PC-3 (cell line): ENCODE measurements at regions not wholly inside any gene's neighbourhood (a gene's known extent, or its start where the extent isn't known, plus 50 kb on each side); places are given as distances from the start of the nearest gene placed in this dataset.

Experiments used
- ATAC-seq: fragments of 200-7000 bp; cut with Tn5 transposase; 2 replicates; pipeline ENCODE4 v1.9.1; 2020; ENCODE audit warnings: mild to moderate bottlenecking, moderate library complexity
- BruUV-seq: library from RNA; stranded (reverse); fragments of 400-500 nt; replicated peaks from 2 replicates; lab custom pipeline; 2021; lab: Mats Ljungman, UMichigan
- CTCF ChIA-PET: fragments of 300-600 bp; sonication (Branson Sonifier 250); formaldehyde crosslinking; loops from one replicate; lab custom pipeline; 2022; ENCODE audit warnings: antibody characterized with exemption; lab: Charles Lee
- POLR2A ChIA-PET: fragments of 300-600 bp; sonication (Branson Sonifier 250); formaldehyde crosslinking; loops from one replicate; lab custom pipeline; 2022; ENCODE audit warnings: antibody characterized with exemption; ENCODE audit not compliant: unreplicated experiment; lab: Charles Lee
- DNase-seq: peaks from one replicate; pipeline ENCODE4 v3.0.0-alpha.2; 2015
- H2AFZ ChIP-seq: fragments of 300-600 bp; sonication (generic); 2 replicates; pipeline ENCODE4 v1.6.0; 2016; ENCODE audit warnings: antibody characterized with exemption, low read length
- H3F3A ChIP-seq: fragments of 300-600 bp; sonication (generic); one replicate; pipeline ENCODE4 v1.6.0; 2017; ENCODE audit warnings: antibody characterized with exemption, low read length, control low read depth, mild to moderate bottlenecking; ENCODE audit not compliant: unreplicated experiment
- H3K27ac ChIP-seq: fragments of 300-600 bp; sonication (generic); 2 replicates; pipeline ENCODE4 v1.5.1; 2016; ENCODE audit warnings: mild to moderate bottlenecking, low read length
- H3K27me3 ChIP-seq: fragments of 300-600 bp; sonication (generic); 2 replicates; pipeline ENCODE4 v1.6.1; 2016; ENCODE audit warnings: low read length, mixed read lengths
- H3K36me3 ChIP-seq: fragments of 300-600 bp; sonication (generic); 2 replicates; pipeline ENCODE4 v1.6.1; 2016; ENCODE audit warnings: low read depth, mixed run types, low read length, mixed read lengths
- H3K4me1 ChIP-seq: fragments of 300-600 bp; sonication (generic); 2 replicates; pipeline ENCODE4 v1.5.1; 2016; ENCODE audit warnings: low read length; ENCODE audit not compliant: insufficient read depth
- H3K4me2 ChIP-seq: fragments of 300-600 bp; sonication (generic); 2 replicates; pipeline ENCODE4 v1.6.0; 2016; ENCODE audit warnings: low read length
- H3K4me3 ChIP-seq: fragments of 300-600 bp; sonication (generic); 2 replicates; pipeline ENCODE4 v1.5.1; 2016; ENCODE audit warnings: mild to moderate bottlenecking, low read length, mixed read lengths
- H3K79me2 ChIP-seq: fragments of 300-600 bp; sonication (generic); 2 replicates; pipeline ENCODE4 v1.6.1; 2017; ENCODE audit warnings: low read length, mixed read lengths
- H3K9ac ChIP-seq: fragments of 300-600 bp; sonication (generic); 2 replicates; pipeline ENCODE4 v1.6.0; 2016; ENCODE audit warnings: mild to moderate bottlenecking, low read length
- H3K9me2 ChIP-seq: fragments of 300-600 bp; sonication (generic); replicated peaks from 2 replicates; pipeline ENCODE4 v1.6.1; 2016; ENCODE audit warnings: mixed run types, low read length, mixed read lengths
- H3K9me3 ChIP-seq: fragments of 300-600 bp; sonication (generic); 2 replicates; pipeline ENCODE4 v1.6.1; 2016; ENCODE audit warnings: low read length, mixed read lengths
- H4K20me1 ChIP-seq: fragments of 300-600 bp; sonication (generic); 2 replicates; pipeline ENCODE4 v1.6.1; 2016; ENCODE audit warnings: low read length, mixed read lengths
- EZH2 ChIP-seq: fragments of 300-600 bp; sonication (generic); IDR thresholded peaks from one replicate; pipeline ENCODE4 v1.6.1; 2017; ENCODE audit warnings: antibody characterized with exemption, mild to moderate bottlenecking, low read length; ENCODE audit not compliant: unreplicated experiment
- EZH2phosphoT487 ChIP-seq: fragments of 300-600 bp; sonication (generic); IDR thresholded peaks from 2 replicates; pipeline ENCODE4 v1.6.1; 2018; ENCODE audit warnings: mild to moderate bottlenecking, antibody characterized with exemption, low read length, borderline replicate concordance
- intact Hi-C: fragments of 100-400 bp; cut with micrococcal nuclease; formaldehyde crosslinking; loops from 2 replicates; pipeline ENCODE4 v1.9.0; 2023
- TF ChIP-seq, protein P1 (sequence below): fragments of 300-600 bp; sonication (generic); conservative IDR thresholded peaks from 2 replicates; pipeline ENCODE4 v1.5.1; 2017; ENCODE audit warnings: antibody characterized with exemption, low read depth, mild to moderate bottlenecking, low read length

DNA sequence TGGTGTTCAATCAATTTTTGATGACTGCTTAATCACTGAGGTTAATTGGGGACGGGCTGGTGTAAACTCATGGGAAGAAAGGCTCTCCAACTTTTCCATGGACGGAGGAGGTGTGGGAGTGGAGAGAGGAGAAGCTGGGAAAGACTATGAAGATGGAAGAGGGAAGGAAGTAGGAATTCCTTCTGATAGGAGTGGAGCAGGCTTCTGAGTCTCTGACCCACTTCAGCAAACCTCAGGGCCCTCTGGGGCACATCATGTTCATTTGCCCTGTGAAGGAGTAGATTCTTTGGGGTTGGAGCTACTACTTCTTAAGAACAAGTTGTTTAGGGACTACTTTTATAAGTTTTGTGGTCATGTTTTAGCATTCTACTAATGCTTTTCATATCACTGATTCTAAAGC is 87.0 kb upstream of the MAP4K3 start:
- no peak overlapping the region; the same call in 1 of the 2 replicates for H3K9ac ChIP-seq

DNA sequence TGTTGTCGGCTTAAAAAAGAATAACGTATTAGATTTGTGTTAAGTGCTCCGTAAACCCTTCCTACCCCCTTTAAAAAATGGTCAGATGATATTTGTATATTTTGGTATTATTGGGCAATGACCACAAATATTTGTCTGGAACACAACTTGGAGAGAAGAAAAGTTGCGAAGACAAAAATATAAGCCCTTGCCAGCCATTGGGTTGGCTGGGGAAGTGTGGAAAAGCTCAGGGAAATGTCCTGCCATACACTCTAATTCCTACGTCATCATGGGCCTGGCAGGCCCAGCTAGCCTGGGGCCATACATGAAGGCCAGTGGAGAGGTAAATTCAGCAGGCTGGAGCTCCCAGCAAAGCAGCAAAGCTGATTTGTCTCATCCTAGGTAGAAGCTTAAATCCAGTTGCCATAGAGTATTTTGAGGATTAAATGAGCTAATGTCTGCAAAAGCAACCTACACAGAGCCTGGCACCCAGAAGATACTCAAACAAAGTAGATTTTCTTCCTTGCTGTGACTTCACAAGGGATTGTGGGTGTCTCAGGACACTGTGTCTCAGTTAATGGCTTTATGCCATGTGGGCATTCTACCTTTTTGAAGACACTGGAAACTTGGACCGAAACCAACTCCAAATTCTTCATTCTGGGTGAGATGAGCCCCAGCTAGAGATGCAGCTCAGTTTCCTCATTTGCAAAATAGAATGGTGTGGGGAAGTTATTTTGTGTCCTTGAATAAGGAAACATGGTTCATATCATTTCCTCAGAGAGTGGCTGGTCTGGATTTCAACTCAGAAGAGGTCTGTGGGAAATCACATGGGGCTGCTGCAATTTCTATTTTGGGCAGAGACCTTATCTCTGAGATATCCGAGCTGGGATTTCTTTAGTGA is 87.9 kb upstream of the MAP4K3 start:
- H3F3A ChIP-seq, result peaks cover 6% of the 10 kb centered on the region
- H3K9ac ChIP-seq, result no peak overlapping the region
- intact Hi-C loops, result no loop called here
- H3K36me3 ChIP-seq, result peaks cover 6% of the 10 kb centered on the region; the same call in 1 of the 2 replicates
- CTCF ChIA-PET, result no interaction called here
- TF ChIP-seq, protein P1, sequence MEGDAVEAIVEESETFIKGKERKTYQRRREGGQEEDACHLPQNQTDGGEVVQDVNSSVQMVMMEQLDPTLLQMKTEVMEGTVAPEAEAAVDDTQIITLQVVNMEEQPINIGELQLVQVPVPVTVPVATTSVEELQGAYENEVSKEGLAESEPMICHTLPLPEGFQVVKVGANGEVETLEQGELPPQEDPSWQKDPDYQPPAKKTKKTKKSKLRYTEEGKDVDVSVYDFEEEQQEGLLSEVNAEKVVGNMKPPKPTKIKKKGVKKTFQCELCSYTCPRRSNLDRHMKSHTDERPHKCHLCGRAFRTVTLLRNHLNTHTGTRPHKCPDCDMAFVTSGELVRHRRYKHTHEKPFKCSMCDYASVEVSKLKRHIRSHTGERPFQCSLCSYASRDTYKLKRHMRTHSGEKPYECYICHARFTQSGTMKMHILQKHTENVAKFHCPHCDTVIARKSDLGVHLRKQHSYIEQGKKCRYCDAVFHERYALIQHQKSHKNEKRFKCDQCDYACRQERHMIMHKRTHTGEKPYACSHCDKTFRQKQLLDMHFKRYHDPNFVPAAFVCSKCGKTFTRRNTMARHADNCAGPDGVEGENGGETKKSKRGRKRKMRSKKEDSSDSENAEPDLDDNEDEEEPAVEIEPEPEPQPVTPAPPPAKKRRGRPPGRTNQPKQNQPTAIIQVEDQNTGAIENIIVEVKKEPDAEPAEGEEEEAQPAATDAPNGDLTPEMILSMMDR, result no peak
- TF ChIP-seq EZH2phosphoT487 (no peak), EZH2 (no peak)
- ATAC-seq (no peak), DNase-seq (no peak)
- H3K4me1 ChIP-seq, result peaks cover 31% of the 10 kb centered on the region
- H3K79me2 ChIP-seq, result no peaks in the 10 kb centered on the region
- H3K4me3 ChIP-seq, result no peak overlapping the region
- no peak overlapping the region for H3K4me2 ChIP-seq
- no peak overlapping the region for H2AFZ ChIP-seq
- BruUV-seq, result no TSS peak
- no peaks in the 10 kb centered on the region for H3K9me2 ChIP-seq
- no peaks in the 10 kb centered on the region for H3K27me3 ChIP-seq
- peak overlapping the region; percentile 75; the same call in 1 of the 2 replicates for H3K27ac ChIP-seq
- 0 out of 2 replicates have a peak, but pooled peaks cover 10% of the 10 kb centered on the region for H3K9me3 ChIP-seq
- H4K20me1 ChIP-seq, result no peaks in the 10 kb centered on the region
- POLR2A ChIA-PET, result interaction anchor here (1.1 kb wide), 1 partner anchor 88 kb away, joined by 3 read pairs; the partner anchor contains the start of gene MAP4K3

More for the DNA sequence above, 87.0 kb upstream of the MAP4K3 start:
- no peak for TF ChIP-seq EZH2phosphoT487
- TF ChIP-seq, protein P1, result no peak
- no peak for TF ChIP-seq EZH2
- no TSS peak for BruUV-seq
- Histone ChIP-seq H3K79me2 (no peaks in the 10 kb centered on the region), H2AFZ (0 out of 2 replicates have a peak overlapping the region, but pooled peaks have one; percentile 30), H3K4me2 (peak overlapping the region; percentile 47), H3K27me3 (no peaks in the 10 kb centered on the region), H3K9me2 (no peaks in the 10 kb centered on the region), H4K20me1 (no peaks in the 10 kb centered on the region), H3F3A (peaks cover 6% of the 10 kb centered on the region), H3K4me1 (peaks cover 28% of the 10 kb centered on the region), H3K27ac (peak overlapping the region; percentile 75), H3K4me3 (no peak overlapping the region; the same call in 1 of the 2 replicates), H3K9me3 (0 out of 2 replicates have a peak, but pooled peaks cover 10% of the 10 kb centered on the region), H3K36me3 (peaks cover 6% of the 10 kb centered on the region; the same call in 1 of the 2 replicates)
- intact Hi-C loops, result no loop called here
- ChIA-PET POLR2A (interaction anchor here (0.6 to 1.1 kb wide), 2 partner anchors 24 to 87 kb away, joined by 3 to 5 read pairs; partner anchors contain the start of gene MAP4K3), CTCF (interaction anchor here (0.6 to 0.7 kb wide), 2 partner anchors 32 to 47 kb away, joined by 3 to 4 read pairs; no protein-coding TSS in a partner anchor)
- ATAC-seq (peak; percentile 14; the same call in 1 of the 2 replicates), DNase-seq (no peak)
